Renal cortex interstitium (tissue), 11 donors: ENCODE measurements at regions not wholly inside any gene's neighbourhood (a gene's known extent, or its start where the extent isn't known, plus 50 kb on each side); places are given as distances from the start of the nearest gene placed in this dataset.
A peak's percentile ranks its signal among the peaks of the same experiment; 100 is the strongest.
"Not testable (repeated sequence)": the region's sequence is repeated elsewhere in the genome, so short reads cannot be mapped to it uniquely, and the experiment has no call there.

ENCODE experiments used
- DNase-seq, 11 donors: peaks; one replicate each; pipeline ENCODE4 v3.0.0-alpha.2; 2013; ENCODE audit warnings: low read depth in 9 of 11, low spot score in 4 of 11; ENCODE audit errors: extremely low read depth in 1 of 11

DNA sequence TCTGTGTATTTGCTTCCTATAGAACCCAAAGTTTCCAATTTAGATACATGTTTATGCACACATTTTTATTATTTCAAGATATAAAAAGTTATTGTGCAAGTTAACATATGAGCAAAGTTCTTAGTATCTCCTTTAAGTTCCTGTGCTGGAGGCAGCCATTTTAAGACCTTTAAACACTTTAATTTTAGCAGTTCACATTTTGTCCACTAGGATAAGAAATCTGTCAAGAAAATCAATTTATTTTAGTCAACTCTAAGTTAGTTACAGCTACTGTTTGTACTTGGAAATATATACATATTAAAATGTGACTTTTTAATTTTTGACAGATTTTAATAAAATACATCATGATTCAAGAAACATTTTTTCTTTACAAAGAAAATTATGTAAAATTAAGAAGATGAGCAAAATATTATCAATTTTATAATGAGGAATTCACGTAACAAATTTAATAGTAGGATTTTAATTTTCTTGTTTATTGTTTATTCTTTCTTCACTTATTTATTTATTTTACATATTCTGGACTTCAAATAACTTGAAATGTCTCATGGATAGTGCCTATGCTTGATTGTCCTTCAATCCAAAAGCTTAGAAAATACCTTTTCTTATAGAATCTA, 402.6 kb upstream of the GBE1 start:
- DNase-seq = no peak

DNA sequence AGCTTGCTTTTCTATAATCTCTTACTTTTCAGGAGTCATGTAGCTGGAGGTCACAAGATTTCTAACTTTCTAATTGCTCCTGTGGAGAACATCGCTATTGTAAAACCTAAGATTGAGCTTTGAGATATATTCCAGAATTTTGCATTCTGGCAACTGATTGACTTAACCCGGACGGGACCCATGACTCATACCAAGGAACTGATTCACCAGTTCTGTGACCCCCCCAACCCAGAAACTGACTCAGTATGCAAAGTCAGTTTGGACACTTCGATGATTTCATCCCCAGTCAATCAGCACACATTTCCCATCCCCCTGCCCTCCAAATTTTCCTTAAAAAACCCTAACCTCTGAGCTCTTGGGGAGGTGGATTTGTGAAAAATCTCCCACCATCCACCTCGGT, 396.5 kb upstream of the GBE1 start:
- no peak for DNase-seq

- not testable (repeated sequence) for DNase-seq
Observed at GRCh38 chr3:82153892-82154291, 392.4 kb upstream of the GBE1 start.

DNA sequence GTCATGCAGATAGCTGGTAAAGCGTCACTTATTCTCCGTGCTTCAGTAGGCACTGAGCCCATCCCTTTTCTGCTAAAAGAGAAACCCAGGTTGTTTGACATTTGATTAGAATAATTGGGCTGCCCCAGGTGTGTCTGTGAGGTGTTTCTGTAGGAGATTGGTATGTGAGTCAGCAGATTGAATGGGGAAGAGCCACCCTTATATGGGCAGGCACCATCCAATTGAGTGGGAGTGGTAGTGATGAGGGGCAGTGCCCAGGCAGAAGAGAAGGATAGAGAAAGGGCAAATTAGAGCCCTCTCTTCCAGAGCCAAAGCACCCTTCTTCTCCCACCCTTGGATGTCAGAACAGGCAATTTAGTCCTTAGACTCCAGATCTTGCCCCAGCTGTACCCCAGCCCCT, 384.3 kb upstream of the GBE1 start:
- DNase-seq = no peak

DNA sequence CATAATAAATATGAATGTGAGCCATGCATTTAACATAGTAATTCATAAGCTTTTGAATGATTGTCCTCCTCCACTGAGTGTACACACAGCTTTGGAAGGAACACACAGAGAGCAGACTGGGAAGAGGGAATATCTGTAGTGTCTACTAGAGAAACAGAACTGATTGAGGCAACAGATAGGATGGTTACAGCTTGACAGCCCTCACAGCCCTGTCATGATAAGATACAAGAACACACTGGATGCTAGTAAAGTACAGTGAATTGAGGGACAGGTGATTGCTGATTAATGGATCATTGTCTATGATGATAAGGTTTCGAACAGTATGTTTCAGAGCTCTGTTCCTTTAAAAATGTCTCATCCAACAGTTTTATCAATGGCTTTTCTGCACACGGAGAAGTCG, 383.4 kb upstream of the GBE1 start:
- no peak for DNase-seq

DNA sequence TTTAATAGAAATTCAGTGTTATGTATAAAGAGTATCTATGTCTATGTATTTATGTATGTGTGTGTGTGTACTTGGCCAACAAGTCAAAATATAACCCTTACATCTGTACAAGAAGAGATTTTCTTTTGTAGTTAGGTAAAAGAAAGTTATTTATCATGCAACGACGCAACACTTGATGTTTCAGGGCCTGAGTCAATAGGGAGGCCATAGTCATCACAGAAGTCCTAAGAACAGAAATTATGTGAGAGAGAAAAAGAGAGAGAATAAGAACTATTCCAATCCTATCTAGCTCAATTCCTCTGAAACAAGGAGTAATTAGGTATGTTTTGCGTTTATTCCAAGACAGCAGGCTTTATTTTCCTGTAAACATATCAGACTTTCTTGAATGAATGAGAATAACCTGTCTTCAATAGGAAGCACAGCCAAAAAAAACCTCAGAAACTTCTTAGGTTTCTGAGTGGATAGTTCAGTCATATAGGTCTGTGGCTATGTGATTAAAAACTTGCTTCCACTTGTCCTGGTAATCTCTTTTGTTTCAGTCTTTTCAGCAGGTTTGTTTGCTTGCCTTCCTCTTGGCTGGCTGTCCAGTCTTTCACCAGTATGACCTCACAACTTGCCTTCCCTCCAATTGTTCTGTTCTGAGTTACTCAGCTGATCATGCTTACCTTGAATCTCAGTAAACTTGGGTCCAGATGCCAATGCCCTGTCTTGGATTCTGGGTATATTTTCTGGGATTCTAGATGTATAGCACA, 382.4 kb upstream of the GBE1 start:
- DNase-seq = no peak

DNA sequence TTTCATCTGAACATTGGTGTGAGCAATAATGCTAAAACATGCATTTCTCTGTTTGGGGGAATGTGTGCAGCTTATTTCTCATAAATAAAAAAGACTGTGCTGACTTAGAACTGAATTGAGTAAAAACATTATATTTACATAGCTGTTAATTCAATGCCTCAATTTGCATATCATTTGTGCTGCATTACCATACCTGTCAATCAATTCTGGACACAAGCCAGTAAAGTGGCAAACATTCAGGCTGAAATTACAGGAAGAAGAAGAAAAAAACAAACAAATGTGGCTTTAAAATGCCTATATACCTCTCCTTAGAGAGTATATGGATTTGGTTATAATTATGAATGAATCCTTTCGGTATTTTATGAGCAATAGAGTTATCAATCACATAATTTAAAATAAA, 380.1 kb upstream of the GBE1 start:
- DNase-seq = no peak

DNA sequence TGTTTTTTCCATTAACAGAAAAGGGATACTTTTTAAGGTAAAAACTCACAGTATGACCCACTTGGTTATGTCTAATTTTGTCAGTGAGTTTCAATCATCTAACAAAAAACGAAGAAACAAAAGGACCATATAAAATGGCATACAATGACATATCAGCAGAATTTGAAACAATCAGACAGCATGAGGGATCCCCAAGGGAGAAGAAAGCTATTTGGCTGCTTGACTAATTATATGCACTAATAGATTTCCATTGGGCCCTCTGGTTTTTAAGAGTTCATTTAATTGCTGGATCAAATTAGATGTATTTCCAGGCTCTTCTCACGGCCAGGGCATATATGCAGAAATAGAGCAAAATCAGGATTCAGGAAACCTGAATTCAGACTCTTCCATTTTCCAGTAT, 376.4 kb upstream of the GBE1 start:
- no peak for DNase-seq

DNA sequence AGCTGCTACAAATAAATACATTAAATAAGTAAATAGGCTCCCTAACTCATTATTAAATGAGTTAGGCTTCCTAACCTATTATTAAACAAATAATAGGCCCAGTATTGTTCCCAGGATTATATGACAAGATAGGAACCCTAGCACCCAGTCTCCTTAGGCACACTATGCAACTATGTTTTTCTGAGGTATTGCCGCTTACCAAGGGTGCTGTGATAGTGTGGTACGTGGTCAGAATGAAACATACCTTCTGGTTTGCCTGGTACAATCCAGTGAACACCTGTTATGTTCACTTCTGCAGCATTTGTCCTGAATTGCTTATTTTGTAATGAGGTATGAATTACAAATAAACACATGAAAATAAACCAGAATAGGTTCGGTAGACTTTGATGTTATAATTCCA, 375.6 kb upstream of the GBE1 start:
- no peak for DNase-seq

DNA sequence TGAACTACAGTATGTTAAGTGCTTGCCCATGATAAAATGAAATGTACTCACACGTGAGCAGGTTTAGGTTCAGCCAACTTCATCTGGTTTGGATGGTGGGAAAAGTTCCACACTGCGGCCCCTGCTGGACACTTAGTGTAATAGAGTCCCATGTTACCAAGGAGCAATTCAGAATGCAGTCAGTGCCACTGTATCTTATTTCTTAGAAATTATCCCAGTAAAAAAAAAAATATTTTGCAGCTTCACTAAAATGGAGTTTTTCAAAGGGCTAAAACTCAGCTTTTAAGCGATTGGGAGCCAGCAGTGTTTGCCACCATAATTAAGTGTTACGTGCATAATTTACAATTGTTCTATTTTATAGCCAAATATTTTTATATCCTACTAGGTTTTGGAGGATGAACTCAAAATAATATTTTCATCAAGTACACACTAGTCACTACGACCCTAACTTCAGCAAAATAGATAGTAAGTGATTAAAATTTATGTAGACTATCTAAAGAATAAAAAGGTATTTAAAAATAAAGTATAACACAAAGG, 371.7 kb upstream of the GBE1 start:
- DNase-seq = peak in 10 of 11 donors; percentile 19 to 47 (median 32)

DNA sequence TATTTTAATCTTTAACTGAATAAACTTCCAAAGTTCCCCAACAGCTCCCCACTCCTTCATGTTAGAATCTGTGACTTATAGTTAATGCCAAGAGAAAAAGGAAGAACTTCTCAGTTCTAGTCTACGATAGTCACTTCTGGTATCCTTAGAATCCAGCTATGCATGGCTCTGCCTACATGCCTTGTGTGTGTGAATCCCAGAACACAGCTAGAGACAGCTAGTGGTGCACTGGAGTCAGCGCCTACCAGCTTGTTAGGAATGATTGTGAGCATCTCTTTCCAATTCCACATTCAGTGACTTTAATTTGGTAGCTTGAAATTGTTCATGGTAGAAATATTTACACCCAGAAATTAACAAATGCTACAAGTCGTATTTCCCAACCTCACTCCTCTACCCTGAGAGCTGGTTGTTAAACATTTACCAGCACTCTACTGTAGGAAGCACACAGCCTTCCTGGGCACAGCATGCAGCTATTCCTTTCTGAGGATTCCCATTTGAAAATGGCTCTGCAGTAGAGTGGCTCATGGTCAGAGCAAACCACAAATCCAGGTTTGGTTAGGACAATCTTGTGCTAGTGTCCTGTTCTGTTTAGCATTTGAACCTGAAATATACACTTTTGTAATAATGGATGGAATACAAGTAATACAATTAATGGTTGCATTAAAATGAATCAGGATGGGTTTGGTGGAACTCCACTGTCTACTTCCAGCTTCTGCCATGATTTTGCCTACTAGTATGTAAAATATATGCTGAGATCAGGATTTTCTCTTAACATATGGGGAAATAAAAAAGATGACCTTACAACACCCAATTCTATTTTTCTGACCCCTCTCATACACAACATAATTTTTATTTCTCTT, 371.0 kb upstream of the GBE1 start:
- no peak for DNase-seq

DNA sequence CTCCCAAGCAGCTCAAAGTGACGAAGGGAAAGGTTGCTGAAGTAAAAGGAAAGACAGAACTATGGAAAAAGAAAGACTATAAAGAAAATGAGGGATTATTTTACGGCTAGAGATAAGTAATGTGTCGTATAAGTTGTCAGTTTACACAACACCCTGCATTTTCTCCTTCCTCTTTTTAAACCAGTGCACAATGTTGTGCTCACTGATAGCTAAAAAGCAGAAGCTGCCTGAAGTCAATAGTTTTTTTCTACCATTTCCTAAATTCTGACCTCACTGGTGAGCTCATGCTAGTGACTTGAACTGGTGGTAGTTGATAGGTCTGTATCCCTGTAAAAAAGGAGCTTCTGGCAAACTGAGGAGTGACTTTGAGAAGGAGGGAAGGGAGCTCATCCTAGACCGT, 368.6 kb upstream of the GBE1 start:
- no peak for DNase-seq

GRCh38 chr3:82129221-82129801, 367.9 kb upstream of the GBE1 start:
- DNase-seq = no peak

- peak in 6 of 11 donors; percentile 15 to 34 (median 18) for DNase-seq
Observed at GRCh38 chr3:82128271-82128670, 366.8 kb upstream of the GBE1 start.

DNA sequence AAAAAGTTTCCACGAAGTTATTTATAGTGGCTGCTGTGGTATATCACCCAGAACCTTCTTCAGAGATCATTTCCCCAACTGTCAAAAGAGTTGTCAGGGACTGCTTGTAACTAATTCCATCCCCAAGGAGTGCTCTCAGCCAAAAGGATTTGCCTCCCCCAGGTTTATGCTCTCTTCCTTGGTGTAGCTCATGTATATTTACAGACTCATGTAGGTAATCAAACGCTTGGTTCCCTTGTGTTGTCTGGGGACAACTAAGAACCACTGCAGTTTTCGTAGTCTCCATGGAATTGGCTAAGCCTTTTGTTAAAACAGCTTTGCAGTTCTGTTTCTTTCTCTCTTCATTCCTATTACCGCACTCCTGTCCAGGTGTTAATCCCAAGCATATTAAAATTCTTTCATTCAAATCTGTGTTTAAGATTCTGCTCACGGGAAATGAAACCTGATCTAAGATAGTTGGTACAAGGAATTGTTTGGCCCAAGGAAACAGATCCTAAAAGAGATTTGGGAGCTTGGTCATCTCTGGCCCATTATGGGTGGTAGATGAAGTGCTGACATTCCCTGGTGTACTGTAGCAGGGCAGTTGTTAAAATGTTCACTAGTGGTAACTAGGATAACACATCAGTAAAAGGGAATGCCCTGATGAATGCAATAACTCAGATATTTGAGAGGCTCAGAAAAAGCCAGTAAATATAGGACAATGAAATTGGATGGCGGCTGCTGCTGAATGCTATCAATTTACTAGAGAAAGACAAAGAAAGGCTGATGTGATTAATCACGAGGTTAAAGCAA, 361.3 kb upstream of the GBE1 start:
- peak in 1 of 11 donors; percentile 12 for DNase-seq

DNA sequence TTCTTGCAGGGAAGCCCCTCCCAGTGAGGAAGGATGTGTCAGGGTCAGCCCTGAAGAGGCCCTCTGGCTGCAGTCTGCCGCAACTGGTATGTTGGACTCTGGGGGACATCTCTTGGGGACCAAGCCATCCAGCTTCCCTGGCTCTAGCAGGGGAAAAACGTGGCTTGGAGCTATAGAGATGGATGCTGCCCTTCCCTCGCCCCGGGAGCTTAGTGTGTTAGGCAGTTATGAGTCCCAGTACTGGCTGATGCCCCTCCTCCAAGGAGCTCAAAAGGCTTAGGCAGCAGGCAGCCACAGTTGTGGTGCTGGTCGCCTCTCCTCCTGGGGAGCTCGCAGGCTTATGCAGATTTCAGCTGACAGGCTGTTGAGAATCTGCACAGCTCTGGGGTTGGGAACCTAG, 353.1 kb upstream of the GBE1 start:
- DNase-seq = no peak

- not testable (repeated sequence) for DNase-seq
Observed at GRCh38 chr3:82110721-82111120, 349.3 kb upstream of the GBE1 start.

- DNase-seq = no peak
Observed at GRCh38 chr3:82103241-82103640, 341.8 kb upstream of the GBE1 start.

DNA sequence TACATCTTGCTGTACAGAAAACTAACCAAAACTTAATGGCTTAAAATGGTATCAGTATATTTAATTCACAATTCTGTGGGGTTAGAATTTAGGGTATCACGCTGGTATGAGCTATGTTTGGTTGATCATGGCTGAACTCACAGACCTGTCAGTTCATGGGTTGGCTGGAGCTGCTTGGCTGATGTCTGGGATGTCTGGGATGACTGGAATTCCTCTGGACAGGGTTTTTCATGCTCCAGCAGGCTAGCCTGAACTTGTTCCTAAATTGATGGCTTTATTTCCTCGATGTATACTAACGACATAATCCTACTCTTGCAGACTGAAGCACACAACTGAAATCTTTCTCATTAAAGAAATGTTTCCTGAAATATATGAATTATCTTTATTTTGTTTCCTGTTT, 338.9 kb upstream of the GBE1 start:
- peak in 4 of 11 donors; percentile 5 to 31 (median 11) for DNase-seq
